SK-N-DZ (cell line): ENCODE measurements at regions not wholly inside any gene's neighbourhood (a gene's known extent, or its start where the extent isn't known, plus 50 kb on each side); places are given as distances from the start of the nearest gene placed in this dataset.
"Not testable (repeated sequence)": the region's sequence is repeated elsewhere in the genome, so short reads cannot be mapped to it uniquely, and the experiment has no call there.

Experiments used
- DNase-seq: peaks from one replicate; pipeline ENCODE4 v3.0.0-alpha.2; 2015; ENCODE audit warnings: low spot score

DNA sequence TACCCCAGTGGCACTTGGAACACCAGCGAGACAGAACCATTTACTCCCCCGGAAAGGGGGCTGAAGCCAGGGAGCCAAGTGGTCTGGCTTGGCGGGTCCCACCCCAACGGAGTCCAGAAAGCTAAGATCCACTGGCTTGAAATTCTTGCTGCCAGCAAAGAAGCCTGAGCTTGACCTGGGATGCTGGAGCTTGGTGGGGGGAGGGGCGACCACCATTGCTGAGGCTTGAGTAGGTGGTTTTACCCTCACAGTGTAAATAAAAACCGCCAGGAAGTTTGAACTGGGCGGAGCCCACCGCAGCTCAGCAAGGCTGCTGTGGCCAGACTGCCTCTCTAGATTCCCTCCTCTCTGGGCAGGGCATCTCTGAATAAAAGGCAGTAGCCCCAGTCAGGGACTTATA is 62.8 kb downstream of the RPS24 start:
- DNase-seq, result not testable (repeated sequence)

DNA sequence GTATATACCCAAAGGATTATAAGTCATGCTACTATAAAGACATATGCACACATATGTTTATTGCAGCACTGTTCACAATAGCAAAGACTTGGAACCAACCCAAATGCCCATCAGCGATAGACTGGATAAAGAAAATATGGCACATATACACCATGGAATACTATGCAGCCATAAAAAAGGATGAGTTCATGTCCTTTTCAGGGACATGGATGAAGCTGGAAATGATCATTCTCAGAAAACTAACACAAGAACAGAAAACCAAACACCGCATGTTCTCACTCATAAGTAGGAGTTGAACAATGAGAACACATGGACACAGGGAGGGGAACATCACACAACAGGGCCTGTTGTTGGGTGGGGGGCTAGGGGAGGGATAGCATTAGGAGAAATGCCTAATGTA is 68.9 kb downstream of the RPS24 start:
- not testable (repeated sequence) for DNase-seq

DNA sequence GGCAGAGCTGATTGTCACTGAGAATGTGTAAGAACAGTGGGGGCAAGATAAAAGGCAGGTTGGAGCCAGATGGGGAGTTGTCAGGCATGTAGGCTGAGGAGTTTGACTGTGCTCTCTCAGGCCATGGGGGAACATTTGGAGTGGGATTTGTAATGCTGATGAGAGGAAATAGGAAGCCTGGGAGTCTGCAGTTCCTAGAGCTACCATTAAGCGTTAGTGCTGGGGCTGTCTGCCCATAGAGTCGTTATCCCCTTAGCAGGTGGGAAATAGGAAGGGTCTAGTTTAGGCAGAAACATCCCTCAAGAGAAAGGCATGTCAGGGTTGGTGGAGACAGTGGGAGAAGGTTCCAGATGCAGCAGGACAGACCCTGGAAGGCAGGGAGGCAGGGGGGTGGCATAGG is 75.5 kb downstream of the RPS24 start:
- DNase-seq, result no peak

DNA sequence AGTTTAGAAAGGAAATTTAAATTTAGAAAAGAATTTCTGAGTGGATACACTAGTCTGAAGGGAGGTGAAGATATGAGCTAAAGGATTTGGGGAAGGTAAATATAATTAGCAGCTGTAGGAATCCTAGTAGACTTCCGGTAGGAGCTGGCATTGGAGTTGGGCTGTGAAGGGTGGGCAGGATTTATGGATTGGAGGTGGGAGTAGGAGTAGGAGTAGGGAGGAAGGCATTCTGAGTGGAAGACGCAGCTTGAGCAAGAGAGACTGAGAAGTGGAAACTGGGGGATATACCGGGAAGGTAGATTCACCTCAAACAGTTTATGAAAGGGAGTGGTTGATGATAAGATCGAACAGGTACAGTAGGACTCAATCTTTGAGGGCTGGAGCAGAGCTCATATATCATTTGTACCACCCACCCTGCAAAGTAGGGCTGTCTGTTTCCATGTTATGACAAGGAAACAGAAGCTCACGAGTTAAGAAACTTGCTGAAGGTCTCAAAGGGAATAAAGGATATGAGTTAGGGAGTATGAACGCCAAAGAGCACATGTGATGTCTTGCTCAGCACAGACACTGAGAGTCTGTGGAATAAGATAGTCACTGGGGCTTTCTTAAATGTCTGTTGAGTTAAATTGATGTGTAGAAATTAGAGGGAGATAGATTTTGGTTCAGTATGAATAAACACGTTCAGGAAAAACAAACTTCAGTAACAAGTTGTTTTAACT is 81.6 kb downstream of the RPS24 start:
- no peak for DNase-seq

DNA sequence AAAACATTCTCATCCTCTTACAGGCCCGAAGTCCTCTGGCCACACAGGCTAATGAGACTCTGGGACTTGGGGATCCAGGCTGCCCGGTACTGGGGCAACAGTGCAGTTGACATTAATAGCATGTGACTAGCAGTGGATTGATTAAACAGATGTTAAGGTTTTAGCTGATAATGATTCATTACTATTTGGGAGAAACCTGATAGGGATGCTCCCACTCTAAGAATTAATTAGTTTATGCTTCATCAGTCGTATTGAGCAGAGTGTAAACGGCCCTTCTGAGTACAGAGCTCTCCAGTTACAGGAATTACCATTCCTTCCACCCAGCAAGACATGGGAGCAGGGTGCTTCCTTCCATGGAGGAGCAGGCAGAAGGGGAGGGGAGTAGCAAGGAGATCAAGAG is 82.7 kb downstream of the RPS24 start:
- no peak for DNase-seq

DNA sequence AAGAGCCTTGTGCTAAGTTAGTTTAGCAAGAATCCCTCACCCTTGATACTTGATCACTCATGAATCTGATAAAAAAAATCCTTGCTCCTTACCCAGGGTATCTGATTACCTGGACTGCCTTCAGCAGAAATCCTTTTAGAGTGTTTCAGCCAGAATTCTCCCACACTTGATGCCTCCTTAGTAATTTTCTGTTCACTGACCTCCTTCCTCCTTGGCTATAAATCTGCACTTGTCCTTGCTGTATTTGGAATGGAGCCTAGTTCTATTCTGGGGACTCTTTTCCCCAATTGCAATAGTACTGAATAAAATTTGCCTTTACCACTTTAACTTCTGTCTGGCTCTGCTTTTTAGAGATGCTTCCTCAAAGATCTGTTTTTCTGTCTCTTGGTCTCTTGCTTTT is 84.9 kb downstream of the RPS24 start:
- no peak for DNase-seq

DNA sequence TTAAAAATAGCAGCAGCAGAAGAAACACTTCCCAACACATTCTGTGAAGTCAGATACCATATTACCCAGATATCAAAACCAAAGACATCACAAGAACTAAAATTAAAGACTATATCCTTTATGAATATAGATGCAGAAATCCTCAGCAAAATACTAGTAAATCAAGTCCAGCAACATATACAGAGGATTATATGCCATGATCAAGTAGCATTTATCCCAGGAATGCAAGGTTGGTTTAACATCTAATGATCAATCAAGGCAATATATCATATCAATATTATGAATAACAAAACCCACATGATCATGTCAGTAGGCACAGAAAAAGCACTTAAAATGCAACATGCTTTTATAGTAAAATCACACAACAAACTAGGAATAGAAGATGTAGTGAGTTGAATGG is 88.1 kb downstream of the RPS24 start:
- DNase-seq, result no peak

DNA sequence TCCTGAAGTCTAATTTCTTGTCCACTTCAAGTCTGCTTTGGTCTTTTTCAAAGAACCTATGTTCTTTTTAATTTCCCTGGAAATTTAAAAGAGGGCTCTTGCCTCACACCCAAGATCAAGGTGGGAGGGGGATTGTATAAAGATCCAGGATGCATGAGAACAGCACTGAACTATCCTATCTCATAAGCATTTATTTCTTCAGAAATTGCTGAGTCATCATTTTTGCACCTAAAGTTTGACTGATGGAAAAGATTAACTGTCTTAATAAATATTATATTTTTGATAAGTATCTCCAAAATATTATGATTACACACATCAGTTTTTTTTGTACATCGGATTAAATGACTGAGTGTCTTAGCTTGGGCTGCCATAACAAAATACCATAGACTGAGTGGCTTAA is 90.5 kb downstream of the RPS24 start:
- no peak for DNase-seq

DNA sequence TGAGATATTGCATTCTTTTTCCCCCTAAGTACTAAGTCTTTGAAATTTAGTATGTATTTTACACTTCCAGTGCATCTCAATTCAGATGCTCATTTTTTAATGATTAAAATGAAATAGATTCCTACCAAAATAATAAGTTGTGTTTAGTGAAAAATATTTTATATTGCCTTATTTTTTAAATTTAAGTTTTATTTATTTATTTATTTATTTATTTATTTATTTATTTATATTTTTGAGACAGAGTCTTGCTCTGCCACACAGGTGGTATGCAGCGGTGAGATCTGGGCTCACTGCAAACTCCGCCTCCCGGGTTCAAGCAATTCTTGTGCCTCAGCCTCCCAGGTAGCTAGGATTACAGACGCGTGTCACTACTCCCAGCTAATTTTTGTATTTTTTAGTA is 95.5 kb downstream of the RPS24 start:
- DNase-seq, result no peak

DNA sequence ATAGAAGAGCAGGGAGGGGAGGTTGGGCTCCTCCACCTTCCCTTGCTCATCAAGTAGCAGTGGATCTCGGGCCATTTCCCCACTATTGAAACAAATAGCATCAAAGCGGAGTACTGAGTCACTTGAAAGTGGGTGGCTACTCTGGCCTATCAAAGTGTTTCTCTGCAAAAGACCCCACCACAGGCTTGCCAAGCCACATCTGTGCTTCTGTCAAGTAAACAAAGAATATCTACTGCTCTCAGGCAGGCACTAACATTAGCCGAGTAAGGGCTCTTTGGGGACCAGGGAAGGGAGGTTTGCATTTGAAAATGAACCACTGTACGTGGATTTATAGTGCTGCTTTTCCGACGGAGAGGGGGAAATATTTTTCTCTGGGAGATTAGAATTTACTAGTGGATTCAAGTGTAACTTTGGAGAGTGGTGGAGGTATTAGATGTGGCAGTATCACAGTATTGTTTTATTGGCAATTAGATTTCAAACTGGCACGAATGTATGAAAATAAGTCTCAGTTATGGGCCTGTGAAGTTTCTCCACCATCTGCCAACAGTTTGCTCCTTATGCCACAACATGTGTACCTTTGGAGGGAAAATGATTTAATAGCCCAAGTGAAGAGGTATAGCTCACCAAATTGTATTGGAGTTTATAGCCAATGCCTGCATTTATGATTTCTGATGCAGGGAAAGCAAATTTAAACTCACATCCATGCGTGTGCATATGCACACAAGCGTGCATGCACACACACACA is 97.5 kb downstream of the RPS24 start:
- DNase-seq, result no peak

DNA sequence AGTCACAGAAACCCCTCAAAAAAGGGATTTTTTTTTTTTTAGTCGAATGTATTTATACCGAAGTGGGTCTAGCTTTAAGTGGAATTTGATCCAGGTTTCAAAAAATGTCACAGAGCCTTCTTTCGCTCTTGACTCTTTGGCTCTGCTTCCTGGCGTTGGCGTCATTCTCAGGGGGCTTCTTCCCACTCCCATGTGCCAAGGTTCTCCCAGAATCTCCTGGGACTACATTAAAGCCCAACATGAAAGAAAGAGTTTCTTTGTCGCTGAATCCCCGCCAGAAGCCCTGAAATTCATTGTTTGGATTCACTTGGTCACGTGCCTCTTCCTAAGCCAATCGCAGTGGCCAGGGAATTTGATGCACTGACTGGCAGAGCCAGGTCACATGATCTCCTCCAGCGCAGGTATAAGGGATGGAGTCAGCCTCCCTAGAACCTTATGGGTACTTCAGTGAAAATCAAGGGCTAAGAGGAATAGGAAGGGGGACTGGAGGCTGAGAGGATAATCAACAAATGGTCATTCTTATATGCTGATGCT is 101.2 kb downstream of the RPS24 start:
- no peak for DNase-seq

DNA sequence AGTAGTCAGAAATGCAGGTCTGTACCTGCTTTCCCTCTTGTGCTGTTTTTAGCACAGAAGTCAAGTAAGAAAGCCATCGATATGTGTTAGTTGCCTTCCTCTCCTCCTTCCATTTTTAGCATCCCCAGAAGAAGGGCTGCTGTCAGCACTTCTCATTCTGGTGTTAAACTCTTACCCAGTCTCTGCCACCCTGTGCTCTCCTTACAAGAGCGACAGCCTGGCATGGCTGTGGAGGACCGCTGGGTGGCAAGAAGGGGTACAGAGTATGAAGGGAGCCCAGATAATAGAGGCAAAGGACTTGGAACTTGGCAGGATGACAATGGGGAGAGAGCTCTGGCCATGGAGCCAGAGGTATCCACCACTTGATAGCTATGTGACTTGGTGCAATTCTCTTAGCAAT is 103.5 kb downstream of the RPS24 start:
- no peak for DNase-seq

DNA sequence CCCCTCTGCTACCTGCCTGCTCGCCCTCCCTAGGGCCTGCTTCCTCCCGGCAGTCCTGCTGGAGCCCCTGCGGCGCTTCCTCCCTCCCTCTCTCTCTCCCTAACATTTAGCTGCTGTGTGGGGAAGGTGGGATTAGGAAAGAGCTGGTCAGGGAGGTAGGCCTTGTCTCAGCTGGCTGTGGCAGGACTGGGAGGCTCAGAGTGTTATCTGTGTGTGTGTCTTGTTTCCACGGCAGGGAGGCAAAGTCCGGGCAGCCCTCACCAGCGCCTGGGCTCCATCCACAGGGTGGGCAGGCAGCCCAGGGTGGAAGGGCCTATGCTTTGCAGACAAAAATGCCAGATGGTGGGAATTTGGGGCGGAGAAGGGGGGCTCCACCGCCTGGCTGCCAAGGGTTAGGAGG is 105.7 kb downstream of the RPS24 start:
- DNase-seq, result peak; percentile 49

DNA sequence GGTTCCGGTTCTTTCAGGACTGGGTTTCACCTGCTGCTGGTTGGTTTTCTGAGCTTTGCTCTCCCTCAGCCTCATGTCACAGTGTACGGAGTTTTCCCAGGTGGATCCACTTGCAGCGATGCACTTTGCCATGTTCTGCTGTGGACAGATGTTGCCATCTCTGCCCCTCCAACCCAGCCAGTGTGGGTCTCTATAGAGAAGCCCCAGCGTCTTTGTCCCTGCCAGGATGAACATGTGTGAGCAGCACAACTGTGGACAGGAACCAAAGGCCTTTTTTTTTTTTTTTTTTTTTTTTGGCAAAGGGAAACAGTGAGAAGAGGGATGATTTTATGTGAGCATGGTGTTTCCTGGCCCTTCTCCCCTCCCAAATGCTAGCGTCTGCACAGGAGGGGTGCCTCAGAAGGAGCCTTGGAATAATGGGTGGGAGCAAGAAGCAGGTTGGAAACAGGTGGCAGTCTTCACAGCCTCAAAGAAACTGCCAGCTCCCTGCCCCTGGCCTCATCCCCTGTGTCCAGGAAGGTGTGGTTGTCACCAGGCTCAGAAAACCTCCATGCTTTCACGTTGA is 106.5 kb downstream of the RPS24 start:
- no peak for DNase-seq

DNA sequence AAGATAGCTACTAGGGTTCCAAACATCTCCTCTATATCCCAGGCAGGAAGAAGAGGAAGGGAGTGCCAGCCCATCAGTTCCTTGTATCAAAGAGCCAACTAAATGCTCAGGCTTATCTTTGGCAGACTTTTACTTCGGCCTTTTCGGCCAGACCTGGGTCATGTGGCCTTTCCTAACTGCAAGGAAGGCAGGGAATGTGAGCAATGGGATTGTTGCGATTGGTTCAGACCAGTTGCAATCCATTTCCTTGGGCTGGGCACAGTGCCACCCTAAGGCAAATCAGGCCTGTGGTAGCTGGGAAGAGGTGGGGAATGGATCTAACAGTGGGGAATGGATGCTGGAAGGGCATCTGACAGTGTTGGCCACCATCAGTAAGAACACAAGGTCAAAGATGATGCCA is 109.9 kb downstream of the RPS24 start:
- DNase-seq, result no peak

DNA sequence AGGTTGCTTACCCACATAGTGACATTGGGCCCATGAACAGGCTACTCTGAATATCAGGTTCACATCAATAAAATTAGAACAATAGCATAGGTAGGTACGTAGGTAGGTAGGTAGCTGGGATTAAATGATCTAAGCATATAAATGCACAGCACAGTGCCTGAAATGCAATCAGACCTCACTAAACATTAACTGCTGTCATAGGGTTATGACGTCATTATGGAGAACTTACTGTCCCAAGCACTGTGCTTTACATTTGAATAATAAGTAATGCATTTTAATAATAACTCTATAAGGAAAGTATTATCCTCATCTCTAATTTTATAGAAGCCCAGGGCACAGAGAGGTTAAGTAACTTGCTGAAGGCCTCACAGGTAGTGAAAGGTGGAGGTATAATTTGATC is 112.5 kb downstream of the RPS24 start:
- DNase-seq, result no peak

DNA sequence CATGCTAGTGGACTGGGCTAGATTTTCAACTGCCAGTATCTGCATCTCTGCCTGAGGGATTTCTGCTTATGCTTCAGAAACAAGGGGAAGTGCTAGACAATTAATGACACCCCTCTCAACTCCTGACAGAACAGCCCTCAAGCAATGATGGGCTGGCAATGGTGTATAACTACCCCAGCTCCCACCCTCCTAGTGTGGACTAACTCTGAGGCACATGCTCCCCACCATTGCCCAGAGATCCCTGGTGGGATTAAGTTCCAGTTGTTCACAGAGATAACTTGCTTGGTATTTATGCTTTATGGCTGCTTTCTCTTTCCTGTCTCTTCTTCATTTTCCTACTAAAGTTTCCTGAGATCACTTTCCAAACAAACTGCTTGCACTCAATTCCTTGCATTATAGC is 113.5 kb downstream of the RPS24 start:
- no peak for DNase-seq

DNA sequence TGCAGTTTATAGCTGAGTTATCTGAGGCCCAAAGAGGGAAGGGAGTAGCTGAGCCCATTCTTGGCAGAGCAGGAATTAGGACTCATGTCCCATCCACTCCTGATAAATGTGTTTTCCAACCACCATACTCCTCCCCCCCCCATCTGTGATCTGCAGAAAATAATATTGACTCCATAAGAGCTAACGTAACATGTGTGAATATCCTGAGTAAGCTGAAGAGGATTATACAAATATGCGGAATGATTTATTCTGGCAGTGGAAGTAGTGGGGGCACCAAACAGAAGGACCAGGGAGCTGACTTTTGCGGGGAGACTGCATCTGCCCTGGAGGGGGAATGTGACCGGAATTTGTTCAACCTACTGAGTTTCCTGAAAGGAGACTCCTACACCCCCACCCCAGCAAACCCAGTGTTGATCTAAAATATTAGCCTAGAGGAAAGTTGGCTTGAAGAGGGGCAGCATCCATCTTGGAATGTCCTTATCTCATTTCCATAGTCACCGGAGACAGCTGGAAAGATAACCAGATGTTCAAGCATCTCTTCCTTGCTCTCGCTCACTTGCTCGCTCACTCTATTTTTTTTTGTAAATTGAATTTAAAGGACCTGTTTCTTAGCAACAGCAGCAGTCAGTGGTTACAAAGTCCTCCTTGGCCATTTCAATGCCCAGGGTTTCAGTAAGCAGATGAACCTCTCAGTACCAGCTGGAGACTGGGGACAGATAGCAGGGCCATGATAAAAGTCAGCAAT is 114.7 kb downstream of the RPS24 start:
- peak; percentile 86 for DNase-seq

DNA sequence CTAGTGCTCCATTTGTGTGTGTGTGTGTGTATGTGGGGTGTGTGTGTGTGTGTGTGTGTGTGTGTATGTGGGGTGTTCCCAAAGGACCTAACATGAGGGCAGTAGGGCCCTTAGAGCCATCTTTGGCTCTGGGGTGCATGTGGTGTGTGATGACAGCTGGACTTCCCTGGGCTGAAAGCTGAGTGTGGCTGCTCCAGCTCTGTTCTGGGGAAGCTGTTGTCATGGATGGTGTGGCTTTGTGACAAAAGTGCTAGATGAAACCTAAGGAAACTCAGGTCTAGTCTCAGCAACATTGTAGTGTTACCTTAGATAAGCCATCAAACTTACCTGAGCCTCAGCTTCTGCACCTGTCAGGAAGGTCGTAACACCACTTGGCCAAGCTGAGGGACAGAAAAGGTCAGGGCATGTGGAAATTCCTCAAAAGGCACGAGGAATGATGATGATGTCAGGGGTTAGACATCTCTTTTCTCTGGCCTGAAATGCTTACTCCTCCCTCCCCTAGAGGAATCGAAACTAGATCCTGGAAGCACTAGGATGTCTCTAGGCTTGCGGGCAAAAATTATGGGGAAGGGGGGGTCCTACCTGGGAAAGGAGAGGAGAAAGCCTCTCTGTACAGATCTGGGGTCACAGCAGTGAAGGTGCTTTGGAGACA is 115.4 kb downstream of the RPS24 start:
- DNase-seq, result no peak

DNA sequence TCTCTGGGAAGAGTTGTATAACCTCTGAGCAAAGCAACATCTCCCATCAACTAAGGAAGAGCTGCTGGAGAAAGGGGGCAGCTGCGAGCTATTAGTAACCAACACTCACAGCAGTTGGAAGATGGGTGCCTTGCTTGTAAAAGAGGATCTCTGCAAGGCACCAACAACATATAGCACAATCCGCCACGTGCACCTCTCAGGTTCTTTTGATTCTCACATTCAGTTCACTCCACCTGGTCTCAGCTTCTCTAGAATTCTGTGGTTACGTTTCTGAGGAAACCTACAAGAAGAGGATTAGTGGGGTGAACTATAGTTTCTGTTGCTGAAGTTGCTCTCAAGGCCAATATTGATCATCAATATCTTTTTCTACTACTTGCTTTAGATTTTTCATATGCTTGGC is 117.1 kb downstream of the RPS24 start:
- no peak for DNase-seq

DNA sequence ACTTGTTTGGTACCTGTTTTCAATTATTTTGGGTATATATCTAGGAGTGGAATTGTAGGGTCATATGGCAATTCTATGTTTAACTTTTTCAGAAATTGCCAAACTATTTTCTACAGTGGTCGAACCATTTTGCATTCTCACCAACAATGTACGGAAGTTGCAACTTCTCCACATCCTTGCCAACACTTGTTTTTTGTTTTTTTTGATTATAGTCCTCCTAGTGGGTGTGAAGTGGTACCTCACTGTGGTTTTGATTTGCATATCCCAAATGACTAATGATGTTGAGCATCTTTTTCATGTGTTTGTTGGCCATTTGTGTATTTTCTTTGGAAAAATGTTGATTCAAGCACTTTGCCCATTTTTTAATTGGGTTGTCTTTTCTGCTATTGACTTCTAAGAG is 122.1 kb downstream of the RPS24 start:
- no peak for DNase-seq

DNA sequence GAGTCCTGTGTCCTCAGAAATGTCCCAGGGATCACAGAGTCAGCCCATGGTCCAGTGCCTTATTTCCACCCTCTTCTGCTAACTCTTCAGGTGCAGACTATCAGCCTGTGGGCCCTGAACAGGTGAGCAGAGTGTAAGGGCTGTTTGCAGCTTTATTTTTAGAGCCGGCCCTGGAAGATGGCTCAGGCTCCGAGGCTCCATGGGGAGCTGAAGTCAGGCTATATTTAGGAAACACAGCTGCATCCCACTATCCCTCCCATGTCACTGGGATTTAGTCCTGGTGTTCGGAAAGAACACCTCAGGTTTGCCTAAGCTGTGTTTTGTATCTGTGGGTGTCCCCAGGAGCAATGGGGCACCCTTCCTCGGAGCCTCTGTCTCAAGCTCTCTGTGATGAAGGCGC is 126.9 kb downstream of the RPS24 start:
- DNase-seq, result no peak
